Peyer's patch (tissue), 4 donors: ENCODE measurements at regions not wholly inside any gene's neighbourhood (a gene's known extent, or its start where the extent isn't known, plus 50 kb on each side); places are given as distances from the start of the nearest gene placed in this dataset.

ENCODE experiments used
- DNase-seq, 3 donors: peaks; one replicate each; pipeline ENCODE4 v3.0.0-alpha.2; 2017 to 2019
- H3K27ac ChIP-seq, 4 donors: fragments of 200-600 bp; sonication (generic); one replicate each; pipeline ENCODE4 v1.5.1; 2016 to 2019
- H3K27me3 ChIP-seq, 2 donors: fragments of 200-600 bp; sonication (generic); one replicate each; pipeline ENCODE4 v1.5.1; 2019
- H3K36me3 ChIP-seq, 3 donors: fragments of 200-600 bp; sonication (generic); one replicate each; pipeline ENCODE4 v1.5.1; 2016 to 2019
- H3K4me1 ChIP-seq, 4 donors: fragments of 200-600 bp; sonication (generic); one replicate each; pipeline ENCODE4 v1.5.1; 2016 to 2019
- H3K4me3 ChIP-seq, 4 donors: fragments of 200-600 bp; sonication (generic); 1 replicate in 3 of 4; 2 replicates in 1 of 4; pipeline ENCODE4 v1.5.1; 2016 to 2019; ENCODE audit warnings: mild to moderate bottlenecking in 1 of 4
- H3K9me3 ChIP-seq, 4 donors: fragments of 200-600 bp; sonication (generic); one replicate each; pipeline ENCODE4 v1.5.1; 2016 to 2019; ENCODE audit warnings: mild to moderate bottlenecking in 1 of 4
- POLR2A ChIP-seq, 2 donors: fragments of 450-650 bp; IDR thresholded peaks; one replicate each; pipeline ENCODE4 v1.5.1; 2017; ENCODE audit warnings: antibody characterized with exemption in 2 of 2, mild to moderate bottlenecking in 2 of 2, moderate library complexity in 2 of 2
- TF ChIP-seq, protein P1 (sequence below), 6 experiments: fragments of 450-650 bp in 4 of 6; fragments of 200-600 bp in 2 of 6; sonication (generic) in 1 of 6; IDR thresholded peaks; one replicate each; pipeline ENCODE4 v1.5.1; 2017 to 2019; ENCODE audit warnings: antibody characterized with exemption in 6 of 6, mild to moderate bottlenecking in 3 of 6, moderate library complexity in 1 of 6

DNA sequence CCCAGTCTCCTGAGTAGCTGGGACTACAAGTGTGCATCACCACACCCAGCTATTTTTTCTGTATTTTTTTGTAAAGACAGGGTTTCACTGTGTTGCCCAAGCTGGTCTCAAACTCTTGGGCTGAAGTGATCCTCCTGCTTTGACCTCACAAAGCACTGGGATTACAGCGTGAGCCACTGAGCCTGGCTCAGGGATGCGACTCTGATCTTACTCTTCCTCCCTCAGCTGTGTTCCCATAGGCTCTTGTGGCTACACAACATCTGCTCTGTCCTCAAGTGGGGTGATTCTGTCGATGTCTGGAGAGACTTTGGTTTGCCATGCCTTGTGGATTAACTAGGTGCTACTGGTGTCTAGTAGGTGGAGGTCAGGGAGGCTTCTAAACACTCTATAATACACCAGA, 127.0 kb upstream of the SERPIND1 start:
- Histone ChIP-seq H3K4me3 (no peak overlapping the region), H3K9me3 (no peaks in the 10 kb centered on the region), H3K27me3 (no peaks in the 10 kb centered on the region), H3K4me1 (no peaks in the 10 kb centered on the region), H3K27ac (no peak overlapping the region), H3K36me3 (no peaks in the 10 kb centered on the region)
- no peak for DNase-seq
- TF ChIP-seq POLR2A (IDR thresholded peaks at IDR 0.05), result no peak
- TF ChIP-seq, protein P1, sequence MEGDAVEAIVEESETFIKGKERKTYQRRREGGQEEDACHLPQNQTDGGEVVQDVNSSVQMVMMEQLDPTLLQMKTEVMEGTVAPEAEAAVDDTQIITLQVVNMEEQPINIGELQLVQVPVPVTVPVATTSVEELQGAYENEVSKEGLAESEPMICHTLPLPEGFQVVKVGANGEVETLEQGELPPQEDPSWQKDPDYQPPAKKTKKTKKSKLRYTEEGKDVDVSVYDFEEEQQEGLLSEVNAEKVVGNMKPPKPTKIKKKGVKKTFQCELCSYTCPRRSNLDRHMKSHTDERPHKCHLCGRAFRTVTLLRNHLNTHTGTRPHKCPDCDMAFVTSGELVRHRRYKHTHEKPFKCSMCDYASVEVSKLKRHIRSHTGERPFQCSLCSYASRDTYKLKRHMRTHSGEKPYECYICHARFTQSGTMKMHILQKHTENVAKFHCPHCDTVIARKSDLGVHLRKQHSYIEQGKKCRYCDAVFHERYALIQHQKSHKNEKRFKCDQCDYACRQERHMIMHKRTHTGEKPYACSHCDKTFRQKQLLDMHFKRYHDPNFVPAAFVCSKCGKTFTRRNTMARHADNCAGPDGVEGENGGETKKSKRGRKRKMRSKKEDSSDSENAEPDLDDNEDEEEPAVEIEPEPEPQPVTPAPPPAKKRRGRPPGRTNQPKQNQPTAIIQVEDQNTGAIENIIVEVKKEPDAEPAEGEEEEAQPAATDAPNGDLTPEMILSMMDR (IDR thresholded peaks at IDR 0.05), result no peak

- Histone ChIP-seq H3K4me3 (no peak overlapping the region), H3K27me3 (no peaks in the 10 kb centered on the region), H3K36me3 (no peaks in the 10 kb centered on the region), H3K4me1 (no peaks in the 10 kb centered on the region), H3K9me3 (no peaks in the 10 kb centered on the region), H3K27ac (no peak overlapping the region)
- no peak for DNase-seq
- TF ChIP-seq, protein P1 (IDR thresholded peaks at IDR 0.05), result no peak
- TF ChIP-seq POLR2A (IDR thresholded peaks at IDR 0.05), result no peak
These were observed 126.2 kb upstream of the SERPIND1 start for GRCh38 chr22:20647586-20648305.

- Histone ChIP-seq H3K9me3 (no peaks in the 10 kb centered on the region), H3K4me3 (no peak overlapping the region), H3K36me3 (no peaks in the 10 kb centered on the region), H3K4me1 (no peaks in the 10 kb centered on the region), H3K27ac (no peak overlapping the region), H3K27me3 (no peaks in the 10 kb centered on the region)
- TF ChIP-seq POLR2A (IDR thresholded peaks at IDR 0.05), result no peak
- TF ChIP-seq, protein P1 (IDR thresholded peaks at IDR 0.05), result no peak
- no peak for DNase-seq
These were observed 125.5 kb upstream of the SERPIND1 start for GRCh38 chr22:20648306-20648903.

- no peak overlapping the region for H3K27ac ChIP-seq
- H3K36me3 ChIP-seq, result no peaks in the 10 kb centered on the region
- no peaks in the 10 kb centered on the region for H3K9me3 ChIP-seq
- H3K27me3 ChIP-seq, result no peaks in the 10 kb centered on the region
- no peak overlapping the region for H3K4me3 ChIP-seq
- no peaks in the 10 kb centered on the region for H3K4me1 ChIP-seq
- TF ChIP-seq, protein P1 (IDR thresholded peaks at IDR 0.05), result no peak
- TF ChIP-seq POLR2A (IDR thresholded peaks at IDR 0.05), result no peak
- no peak for DNase-seq
These were observed 123.4 kb upstream of the SERPIND1 start for GRCh38 chr22:20650294-20651207.

DNA sequence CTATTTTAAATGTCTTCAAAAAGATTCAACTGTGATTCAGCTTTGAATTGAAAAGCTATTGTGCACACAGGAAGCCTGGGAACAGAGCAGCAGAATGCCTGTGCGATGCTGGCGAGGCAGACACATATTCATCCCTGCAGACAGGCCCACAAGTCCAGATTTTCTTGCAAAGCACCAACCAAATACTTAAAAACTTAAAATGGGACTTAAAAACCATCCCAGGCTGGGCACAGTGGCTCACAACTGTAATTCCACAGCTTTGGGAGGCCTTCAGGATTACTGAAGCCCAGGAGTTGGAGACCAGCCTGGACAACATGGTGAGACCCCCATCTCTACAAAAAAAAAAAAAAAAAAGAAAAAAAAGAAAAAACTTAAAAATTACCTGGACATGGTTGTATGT, 122.6 kb upstream of the SERPIND1 start:
- no peak overlapping the region for H3K4me3 ChIP-seq
- no peak for TF ChIP-seq POLR2A (IDR thresholded peaks at IDR 0.05)
- TF ChIP-seq, protein P1 (IDR thresholded peaks at IDR 0.05), result no peak
- no peaks in the 10 kb centered on the region for H3K4me1 ChIP-seq
- H3K27me3 ChIP-seq, result no peaks in the 10 kb centered on the region
- no peak overlapping the region for H3K27ac ChIP-seq
- H3K9me3 ChIP-seq, result no peaks in the 10 kb centered on the region
- no peaks in the 10 kb centered on the region for H3K36me3 ChIP-seq
- no peak for DNase-seq
